GM18520 (cell line): ENCODE measurements at regions not wholly inside any gene's neighbourhood (a gene's known extent, or its start where the extent isn't known, plus 50 kb on each side); places are given as distances from the start of the nearest gene placed in this dataset.
"Not testable (repeated sequence)": the region's sequence is repeated elsewhere in the genome, so short reads cannot be mapped to it uniquely, and the experiment has no call there.

Experiments
- ATAC-seq: cut with Tn5 transposase; IDR thresholded peaks from one replicate; pipeline ENCODE4 v1.9.1; 2021; ENCODE audit not compliant: unreplicated experiment

- ATAC-seq, result no peak
Measured at GRCh38 chrX:39766855-39767254, 330.9 kb downstream of the BCOR start.

GRCh38 chrX:39767446-39767845 lies 330.3 kb downstream of the BCOR start:
- no peak for ATAC-seq

- ATAC-seq, result no peak
Measured at GRCh38 chrX:39769748-39770147, 328.0 kb downstream of the BCOR start.

GRCh38 chrX:39771089-39771488 lies 326.7 kb downstream of the BCOR start:
- ATAC-seq, result no peak

- ATAC-seq, result no peak
Measured at GRCh38 chrX:39772057-39772832, 325.5 kb downstream of the BCOR start.

- ATAC-seq, result no peak
Measured at GRCh38 chrX:39773150-39773549, 324.6 kb downstream of the BCOR start.

GRCh38 chrX:39773923-39774773 lies 323.6 kb downstream of the BCOR start:
- no peak for ATAC-seq

GRCh38 chrX:39774774-39775328 lies 322.9 kb downstream of the BCOR start:
- no peak for ATAC-seq

- no peak for ATAC-seq
Measured at GRCh38 chrX:39777623-39778025, 320.1 kb downstream of the BCOR start.

- no peak for ATAC-seq
Measured at GRCh38 chrX:39779952-39780783, 317.6 kb downstream of the BCOR start.

GRCh38 chrX:39782276-39782675 lies 315.5 kb downstream of the BCOR start:
- no peak for ATAC-seq

- ATAC-seq, result no peak
Measured at GRCh38 chrX:39787999-39788398, 309.8 kb downstream of the BCOR start.

- ATAC-seq, result no peak
Measured at GRCh38 chrX:39788521-39788920, 309.2 kb downstream of the BCOR start.

- no peak for ATAC-seq
Measured at GRCh38 chrX:39791691-39792090, 306.1 kb downstream of the BCOR start.

GRCh38 chrX:39795605-39796004 lies 302.2 kb downstream of the BCOR start:
- no peak for ATAC-seq

GRCh38 chrX:39796856-39797255 lies 300.9 kb downstream of the BCOR start:
- ATAC-seq, result no peak

GRCh38 chrX:39798488-39798887 lies 299.3 kb downstream of the BCOR start:
- not testable (repeated sequence) for ATAC-seq

- ATAC-seq, result no peak
Measured at GRCh38 chrX:39802354-39802753, 295.4 kb downstream of the BCOR start.

- no peak for ATAC-seq
Measured at GRCh38 chrX:39802908-39803307, 294.9 kb downstream of the BCOR start.

GRCh38 chrX:39805022-39805421 lies 292.7 kb downstream of the BCOR start:
- no peak for ATAC-seq

GRCh38 chrX:39805825-39806224 lies 291.9 kb downstream of the BCOR start:
- no peak for ATAC-seq
